ENCODE measurements at regions not wholly inside any gene's neighbourhood (a gene's known extent, or its start where the extent isn't known, plus 50 kb on each side); places are given as distances from the start of the nearest gene placed in this dataset.

DNA sequence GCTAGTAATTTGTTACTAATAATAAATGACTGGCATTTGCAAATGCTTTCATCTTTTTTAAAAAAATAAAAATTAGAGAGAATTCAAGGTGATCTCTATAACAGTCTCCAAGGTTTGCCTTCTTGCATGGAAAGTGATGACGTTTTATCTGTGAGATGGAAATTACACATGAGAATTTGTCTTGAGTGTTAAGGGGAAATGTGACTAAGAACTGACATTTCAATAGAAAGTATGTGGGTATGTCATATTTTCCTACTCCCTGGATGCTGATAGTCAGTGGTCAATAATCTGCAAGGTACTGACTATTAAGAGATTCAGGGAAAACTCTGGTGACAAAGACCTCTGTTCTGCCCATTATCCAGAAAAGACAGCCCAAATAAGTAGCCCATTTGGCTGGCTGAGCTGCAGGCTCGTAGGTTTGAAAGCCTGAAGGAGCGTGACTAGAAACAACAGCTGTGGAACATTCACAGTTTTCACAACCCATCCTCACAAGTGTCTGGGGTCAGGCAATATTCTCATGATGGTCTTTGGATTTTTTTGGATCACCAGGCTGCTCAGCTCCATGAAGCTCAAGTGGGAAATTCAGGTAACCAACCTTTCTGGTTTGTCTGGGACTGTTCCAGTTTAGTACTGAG lies 49.7 kb upstream of the WSCD1 start:
- no peak for TF ChIP-seq CTCF (optimal IDR thresholded peaks at IDR 0.05 in 1 of 3, IDR thresholded peaks at IDR 0.05 in 1 of 3, conservative IDR thresholded peaks at IDR 0.05 in 1 of 3; ENCODE audit: extremely low read depth in 1 of 3, insufficient read depth in 2 of 3, low read length in 3 of 3)
- TF ChIP-seq EZH2 (IDR thresholded peaks at IDR 0.05; ENCODE audit: low read length), result no peak

Measured in keratinocyte (primary cell).